ENCODE measurements at regions not wholly inside any gene's neighbourhood (a gene's known extent, or its start where the extent isn't known, plus 50 kb on each side); places are given as distances from the start of the nearest gene placed in this dataset.

GRCh38 chr1:199646761-199647160 is 380.7 kb upstream of the NR5A2 start:
- TF ChIP-seq CTCF (IDR thresholded peaks at IDR 0.05): no peak
- no peak for TF ChIP-seq POLR2A (IDR thresholded peaks at IDR 0.05)
- TF ChIP-seq POLR2AphosphoS5 (IDR thresholded peaks at IDR 0.05): no peak

Data from sigmoid colon (tissue), 4 donors.